Mammary epithelial cell (primary cell): ENCODE measurements at regions not wholly inside any gene's neighbourhood (a gene's known extent, or its start where the extent isn't known, plus 50 kb on each side); places are given as distances from the start of the nearest gene placed in this dataset.

Experiments used
- CTCF ChIP-seq, 2 donors: IDR thresholded peaks in 1 of 2; conservative IDR thresholded peaks in 1 of 2; 2 replicates each; pipeline ENCODE4 v1.5.1; 2011 to 2012; ENCODE audit warnings: inconsistent platforms in 2 of 2, low read length in 2 of 2, mild to moderate bottlenecking in 2 of 2, control low read depth in 1 of 2, low read depth in 1 of 2; ENCODE audit not compliant: insufficient read depth in 1 of 2; ENCODE audit errors: extremely low read depth in 1 of 2
- EZH2 ChIP-seq: IDR thresholded peaks from 2 replicates; pipeline ENCODE4 v1.6.1; 2012; ENCODE audit warnings: low read length, inconsistent platforms, borderline replicate concordance

GRCh38 chr11:134554106-134554505 lies 142.1 kb upstream of the B3GAT1 start:
- TF ChIP-seq CTCF (conservative IDR thresholded peaks at IDR 0.05 in 1 of 2, IDR thresholded peaks at IDR 0.05 in 1 of 2; ENCODE audit: extremely low read depth in 1 of 2, insufficient read depth in 1 of 2, low read depth in 1 of 2, low read length in 2 of 2) (no peak), EZH2 (no peak)
